H1 (cell line): ENCODE measurements at regions not wholly inside any gene's neighbourhood (a gene's known extent, or its start where the extent isn't known, plus 50 kb on each side); places are given as distances from the start of the nearest gene placed in this dataset.

Source experiments
- CTCF ChIA-PET: fragments of 300-600 bp; sonication (Branson Sonifier 250); formaldehyde crosslinking; loops from one replicate; lab custom pipeline; 2021; ENCODE audit not compliant: partially characterized antibody; lab: Charles Lee
- POLR2A ChIA-PET: fragments of 300-600 bp; sonication (Branson Sonifier 250); formaldehyde crosslinking; loops from one replicate; lab custom pipeline; 2021; ENCODE audit warnings: inconsistent platforms; ENCODE audit not compliant: partially characterized antibody; lab: Charles Lee
- DNase-seq, 2 experiments: peaks; one replicate each; pipeline versions ENCODE4 v3.0.0 to v3.0.0-alpha.2; 2010 to 2022; ENCODE audit warnings: low spot score in 2 of 2, low read depth in 1 of 2, mixed read lengths in 1 of 2
- FAIRE-seq: peaks from 2 replicates; lab custom pipeline; 2011; peaks lifted over from hg19 to GRCh38; lab: Jason Lieb, UNC
- H2AFZ ChIP-seq: 2 replicates; pipeline ENCODE4 v1.8.1; 2012; ENCODE audit warnings: low read length, inconsistent platforms
- H2AK5ac ChIP-seq: 2 replicates; pipeline ENCODE4 v1.6.1; 2013; ENCODE audit warnings: low read depth, low read length
- H2BK120ac ChIP-seq: replicated peaks from 2 replicates; pipeline ENCODE3; 2013; ENCODE audit warnings: low read depth, low read length, inconsistent platforms
- H2BK12ac ChIP-seq: 2 replicates; pipeline ENCODE4 v1.6.1; 2013; ENCODE audit warnings: low read depth, low read length
- H2BK15ac ChIP-seq: 2 replicates; pipeline ENCODE4 v1.6.1; 2013; ENCODE audit warnings: low read length
- H2BK20ac ChIP-seq: 2 replicates; pipeline ENCODE4 v1.6.1; 2013; ENCODE audit warnings: low read length
- H2BK5ac ChIP-seq: 2 replicates; pipeline ENCODE4 v1.6.1; 2013; ENCODE audit warnings: low read depth, low read length
- H3K14ac ChIP-seq: 2 replicates; pipeline ENCODE4 v1.6.1; 2013; ENCODE audit warnings: inconsistent platforms; ENCODE audit not compliant: insufficient read length
- H3K18ac ChIP-seq: 2 replicates; pipeline ENCODE4 v1.6.1; 2013; ENCODE audit warnings: low read length; ENCODE audit errors: extremely low read depth
- H3K23ac ChIP-seq: 2 replicates; pipeline ENCODE4 v1.6.1; 2013; ENCODE audit warnings: inconsistent platforms; ENCODE audit not compliant: insufficient read length
- H3K23me2 ChIP-seq: 2 replicates; pipeline ENCODE4 v1.6.1; 2013; ENCODE audit warnings: low read depth, low read length
- H3K27ac ChIP-seq: 2 replicates; pipeline ENCODE4 v1.6.1; 2011; ENCODE audit warnings: low read depth, low read length, inconsistent platforms
- H3K27me3 ChIP-seq, 4 experiments: replicated peaks in 1 of 4; 1 replicate in 1 of 4; 2 replicates in 3 of 4; pipeline versions ENCODE4 v1.6.1 to v1.8.1; 2011 to 2013; ENCODE audit warnings: low read length in 3 of 4, mild to moderate bottlenecking in 3 of 4, inconsistent platforms in 2 of 4, mixed read lengths in 2 of 4, moderate library complexity in 1 of 4; ENCODE audit not compliant: control insufficient read depth in 3 of 4, insufficient read depth in 3 of 4; ENCODE audit errors: extremely low read depth in 1 of 4
- H3K36me3 ChIP-seq, 4 experiments: 2 replicates each; pipeline versions ENCODE4 v1.6.1 to v1.8.1; 2011 to 2013; ENCODE audit warnings: mild to moderate bottlenecking in 4 of 4, low read length in 3 of 4, moderate library complexity in 2 of 4, control low read depth in 1 of 4, inconsistent platforms in 1 of 4; ENCODE audit not compliant: insufficient read depth in 4 of 4, control insufficient read depth in 2 of 4
- H3K4ac ChIP-seq: replicated peaks from 2 replicates; pipeline ENCODE3; 2013; ENCODE audit warnings: low read length, low read depth, mixed read lengths, inconsistent platforms; ENCODE audit not compliant: insufficient read length
- H3K4me1 ChIP-seq, 4 experiments: replicated peaks in 1 of 4; 1 replicate in 1 of 4; 2 replicates in 3 of 4; pipeline versions ENCODE4 v1.6.1 to v1.8.1; 2011 to 2013; ENCODE audit warnings: low read length in 3 of 4, inconsistent platforms in 2 of 4, mixed read lengths in 1 of 4; ENCODE audit not compliant: insufficient read depth in 4 of 4, control insufficient read depth in 3 of 4
- H3K4me2 ChIP-seq, 2 experiments: 2 replicates each; pipeline versions ENCODE4 v1.6.1 to v1.8.1; 2011 to 2013; ENCODE audit warnings: low read depth in 2 of 2, low read length in 2 of 2, control low read depth in 1 of 2, inconsistent platforms in 1 of 2, mild to moderate bottlenecking in 1 of 2; ENCODE audit not compliant: insufficient read depth in 1 of 2
- H3K4me3 ChIP-seq, 4 experiments: fragments of 200-600, 300-600 bp in 1 of 4; sonication (generic), shearing (Covaris generic), sonication (Bioruptor Twin) in 1 of 4; 2 replicates each; pipeline versions ENCODE4 v1.5.1 to v1.8.1; 2011 to 2016; ENCODE audit warnings: low read length in 4 of 4, low read depth in 3 of 4, control low read depth in 2 of 4, inconsistent platforms in 2 of 4, mild to moderate bottlenecking in 2 of 4, mixed read lengths in 1 of 4, moderate library complexity in 1 of 4; ENCODE audit not compliant: insufficient read depth in 2 of 4; ENCODE audit errors: extremely low read depth in 1 of 4
- H3K56ac ChIP-seq: replicated peaks from 2 replicates; pipeline ENCODE3; 2013; ENCODE audit warnings: low read depth, mild to moderate bottlenecking, mixed read lengths, low read length, inconsistent platforms; ENCODE audit not compliant: insufficient read length
- H3K79me1 ChIP-seq: 2 replicates; pipeline ENCODE4 v1.6.1; 2013; ENCODE audit warnings: low read depth, low read length, control low read depth
- H3K79me2 ChIP-seq, 2 experiments: 2 replicates each; pipeline versions ENCODE4 v1.6.1 to v1.8.1; 2012 to 2013; ENCODE audit warnings: low read length in 2 of 2, mild to moderate bottlenecking in 2 of 2, inconsistent platforms in 1 of 2; ENCODE audit not compliant: insufficient read depth in 2 of 2, control insufficient read depth in 1 of 2
- H3K9ac ChIP-seq, 4 experiments: replicated peaks in 1 of 4; 1 replicate in 1 of 4; 2 replicates in 3 of 4; pipeline versions ENCODE4 v1.6.1 to v1.8.1; 2011 to 2013; ENCODE audit warnings: low read depth in 3 of 4, low read length in 3 of 4, control low read depth in 2 of 4, mild to moderate bottlenecking in 2 of 4, moderate library complexity in 2 of 4, inconsistent platforms in 1 of 4; ENCODE audit errors: extremely low read depth in 1 of 4
- H3K9me3 ChIP-seq, 2 experiments: 2 replicates each; pipeline versions ENCODE4 v1.6.1 to v1.8.1; 2012 to 2013; ENCODE audit warnings: mild to moderate bottlenecking in 2 of 2, moderate library complexity in 2 of 2, control low read depth in 1 of 2, inconsistent platforms in 1 of 2, low read depth in 1 of 2, low read length in 1 of 2, mixed read lengths in 1 of 2; ENCODE audit not compliant: insufficient read depth in 2 of 2
- H4K20me1 ChIP-seq, 2 experiments: replicated peaks in 1 of 2; 2 replicates each; pipeline versions ENCODE3 to v1.8.1; 2011 to 2013; ENCODE audit warnings: inconsistent platforms in 2 of 2, low read length in 2 of 2, mild to moderate bottlenecking in 1 of 2; ENCODE audit not compliant: insufficient read depth in 2 of 2, control insufficient read depth in 1 of 2
- H4K5ac ChIP-seq: 2 replicates; pipeline ENCODE4 v1.6.1; 2013; ENCODE audit warnings: low read length, low read depth, mixed read lengths, inconsistent platforms; ENCODE audit not compliant: insufficient read length
- H4K8ac ChIP-seq: 2 replicates; pipeline ENCODE4 v1.8.0; 2013; ENCODE audit warnings: mild to moderate bottlenecking, moderate library complexity, low read length, inconsistent platforms; ENCODE audit not compliant: insufficient read depth; ENCODE audit errors: extremely low read depth
- H4K91ac ChIP-seq: replicated peaks from 2 replicates; pipeline ENCODE3; 2013; ENCODE audit warnings: low read length, mixed read lengths, inconsistent platforms; ENCODE audit not compliant: insufficient read length
- CREB1 ChIP-seq: IDR thresholded peaks from 2 replicates; pipeline ENCODE4 v1.6.1; 2012; ENCODE audit warnings: inconsistent platforms
- GABPA ChIP-seq: IDR thresholded peaks from 2 replicates; pipeline ENCODE4 v1.6.1; 2011; ENCODE audit warnings: mild to moderate bottlenecking, low read length, moderate library complexity, borderline replicate concordance; ENCODE audit not compliant: insufficient read depth
- JUN ChIP-seq: IDR thresholded peaks from 2 replicates; pipeline ENCODE4 v1.6.1; 2011; ENCODE audit warnings: low read depth, mild to moderate bottlenecking, improper control_type of control experiment, low read length
- KDM4A ChIP-seq: IDR thresholded peaks from one replicate; pipeline ENCODE4 v1.7.1; 2012; ENCODE audit warnings: low read depth, mild to moderate bottlenecking, moderate library complexity, low read length, inconsistent platforms; ENCODE audit not compliant: severe bottlenecking
- MAFK ChIP-seq: IDR thresholded peaks from 2 replicates; pipeline ENCODE4 v1.6.1; 2012; ENCODE audit warnings: low read depth, mild to moderate bottlenecking, improper control_type of control experiment, low read length
- RAD21 ChIP-seq, 2 experiments: IDR thresholded peaks in 1 of 2; conservative IDR thresholded peaks in 1 of 2; 2 replicates each; pipeline ENCODE4 v1.6.1; 2011; ENCODE audit warnings: low read depth in 2 of 2, low read length in 2 of 2, improper control_type of control experiment in 1 of 2, inconsistent platforms in 1 of 2, mild to moderate bottlenecking in 1 of 2, moderate library complexity in 1 of 2
- TEAD4 ChIP-seq: IDR thresholded peaks from 2 replicates; pipeline ENCODE4 v1.6.1; 2012; ENCODE audit warnings: low read depth, low read length, inconsistent platforms, mixed read lengths
- ZNF274 ChIP-seq: IDR thresholded peaks from 2 replicates; pipeline ENCODE4 v1.7.0; 2012; ENCODE audit warnings: low read length, borderline replicate concordance; ENCODE audit errors: extremely low read depth
- WGBS, 2 experiments: shearing (Covaris generic) in 1 of 2; methylation state at CpG; one replicate each; pipeline versions ENCODE4 v1.1.6 to v1.1.7; 2013 to 2015; ENCODE audit warnings: low lambda C conversion rate in 2 of 2, mixed read lengths in 2 of 2, inconsistent platforms in 1 of 2, low coverage in 1 of 2, missing lambda C conversion rate in 1 of 2; ENCODE audit not compliant: insufficient replicate concordance in 2 of 2, insufficient coverage in 1 of 2, insufficient read length in 1 of 2; ENCODE audit errors: extremely low coverage in 1 of 2, missing lambda C conversion rate in 1 of 2; 5-methylcytosine and 5-hydroxymethylcytosine counted together
- TF ChIP-seq, protein P1 (sequence below): IDR thresholded peaks from 2 replicates; pipeline ENCODE4 v1.6.1; 2012; ENCODE audit warnings: low read length, inconsistent platforms

DNA sequence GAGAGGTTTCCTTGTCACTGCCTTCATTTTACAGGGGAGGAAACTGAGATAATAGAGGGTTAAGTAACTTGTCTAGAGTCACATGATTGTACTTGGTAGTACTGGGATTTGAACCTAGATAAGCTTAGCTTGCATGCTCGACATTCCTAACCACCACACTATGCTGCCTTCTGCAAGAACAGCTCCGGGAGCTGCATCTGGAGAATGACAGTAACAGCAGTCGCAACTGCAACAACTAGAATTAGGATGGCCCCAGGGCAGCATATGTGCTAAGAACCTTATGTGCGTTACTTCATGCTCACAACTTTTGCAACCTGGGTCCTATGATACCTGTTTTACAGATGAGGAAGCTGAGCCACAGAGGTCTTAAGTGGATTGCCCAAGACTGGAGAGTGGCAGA is 89.5 kb upstream of the LCORL start:
- Histone ChIP-seq H2BK15ac (no peak overlapping the region), H2AFZ (no peak overlapping the region), H3K79me2 (no peaks in the 10 kb centered on the region), H3K56ac (no peak overlapping the region), H4K5ac (no peak overlapping the region), H4K20me1 (no peaks in the 10 kb centered on the region), H3K79me1 (no peaks in the 10 kb centered on the region), H3K4me1 (no peaks in the 10 kb centered on the region), H3K18ac (no peak overlapping the region), H2AK5ac (no peak overlapping the region), H3K9me3 (peaks cover 63 to 71% of the 10 kb centered on the region in 2 experiments), H2BK120ac (no peak overlapping the region), H2BK5ac (no peak overlapping the region), H3K14ac (no peak overlapping the region), H3K4me2 (no peak overlapping the region), H4K8ac (no peak overlapping the region), H2BK12ac (no peak overlapping the region), H3K27ac (no peak overlapping the region), H3K4me3 (no peak overlapping the region), H3K9ac (no peak overlapping the region), H3K36me3 (no peaks in the 10 kb centered on the region), H4K91ac (no peak overlapping the region), H3K27me3 (no peaks in the 10 kb centered on the region)
- no peak for DNase-seq
- ChIA-PET POLR2A (no interaction called here), CTCF (no interaction called here)
- no peak for FAIRE-seq
- TF ChIP-seq CREB1 (no peak), GABPA (no peak), TEAD4 (no peak), MAFK (no peak), RAD21 (IDR thresholded peaks at IDR 0.05 in 1 of 2, conservative IDR thresholded peaks at IDR 0.05 in 1 of 2; ENCODE audit: low read depth in 2 of 2, low read length in 2 of 2) (no peak), KDM4A (no peak), ZNF274 (no peak), JUN (no peak)
- TF ChIP-seq, protein P1, sequence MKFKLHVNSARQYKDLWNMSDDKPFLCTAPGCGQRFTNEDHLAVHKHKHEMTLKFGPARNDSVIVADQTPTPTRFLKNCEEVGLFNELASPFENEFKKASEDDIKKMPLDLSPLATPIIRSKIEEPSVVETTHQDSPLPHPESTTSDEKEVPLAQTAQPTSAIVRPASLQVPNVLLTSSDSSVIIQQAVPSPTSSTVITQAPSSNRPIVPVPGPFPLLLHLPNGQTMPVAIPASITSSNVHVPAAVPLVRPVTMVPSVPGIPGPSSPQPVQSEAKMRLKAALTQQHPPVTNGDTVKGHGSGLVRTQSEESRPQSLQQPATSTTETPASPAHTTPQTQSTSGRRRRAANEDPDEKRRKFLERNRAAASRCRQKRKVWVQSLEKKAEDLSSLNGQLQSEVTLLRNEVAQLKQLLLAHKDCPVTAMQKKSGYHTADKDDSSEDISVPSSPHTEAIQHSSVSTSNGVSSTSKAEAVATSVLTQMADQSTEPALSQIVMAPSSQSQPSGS = no peak
- TF ChIP-seq, all 59 proteins: peak for 0
- Histone ChIP-seq H3K23ac (no peak overlapping the region), H2BK20ac (no peak overlapping the region), H3K23me2 (no peaks in the 10 kb centered on the region), H3K4ac (no peak overlapping the region)
- WGBS, 2 experiments = 84% methylated on average over 4 of the region's 4 CpGs; no CpG with 5 or more reads in 1 of the 2 experiments
